Stimulated activated effector memory CD8-positive, alpha-beta T cell treated with anti-CD3 and anti-CD28 coated beads, Interleukin-12 subunit alpha, Interleukin-12 subunit beta, amount 100 ng/mL, for 72 hours (primary cell): ENCODE measurements at regions not wholly inside any gene's neighbourhood (a gene's known extent, or its start where the extent isn't known, plus 50 kb on each side); places are given as distances from the start of the nearest gene placed in this dataset.

Experiments
- ATAC-seq: fragments of 150-1000 bp; cut with Tn5 transposase; 2 replicates; pipeline ENCODE4 v1.10.0; 2021
- DNase-seq, 2 donors: peaks; one replicate each; pipeline ENCODE4 v3.0.0; 2021 to 2022; ENCODE audit warnings: low spot score in 2 of 2
- H3K27ac Mint-ChIP-seq: one replicate; pipeline ENCODE4 v1.8.0; 2022; ENCODE audit warnings: mild to moderate bottlenecking, mixed read lengths
- H3K36me3 Mint-ChIP-seq: one replicate; pipeline ENCODE4 v1.8.0; 2022; ENCODE audit warnings: mild to moderate bottlenecking, mixed read lengths
- H3K4me1 Mint-ChIP-seq: one replicate; pipeline ENCODE4 v1.8.0; 2022; ENCODE audit warnings: mixed read lengths
- H3K4me3 Mint-ChIP-seq: one replicate; pipeline ENCODE4 v1.8.0; 2022; ENCODE audit warnings: mild to moderate bottlenecking, mixed read lengths
- H3K9me3 Mint-ChIP-seq: one replicate; pipeline ENCODE4 v1.8.0; 2022; ENCODE audit warnings: mixed read lengths

DNA sequence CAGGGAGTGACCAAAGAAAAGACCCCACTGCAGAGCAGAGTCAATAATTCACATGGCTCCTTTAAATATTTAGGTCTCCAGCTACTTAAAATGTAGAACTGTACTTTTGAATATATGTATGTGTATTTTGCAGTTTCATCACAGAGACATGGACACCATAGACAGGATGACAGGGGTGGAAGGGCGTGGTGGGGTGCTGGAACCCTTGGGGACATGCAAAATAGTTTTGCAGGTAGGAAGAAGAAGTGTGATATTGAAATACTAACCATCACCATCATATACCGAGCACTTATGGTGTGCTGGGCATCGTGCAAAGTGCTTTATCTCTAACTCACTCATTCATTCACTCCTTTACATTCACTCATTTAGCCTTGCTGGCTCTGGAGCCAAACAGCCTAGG is 72.5 kb upstream of the IGSF21 start:
- Mint-ChIP-seq H3K27ac (no peak overlapping the region), H3K4me3 (no peak overlapping the region), H3K9me3 (no peaks in the 10 kb centered on the region), H3K36me3 (no peaks in the 10 kb centered on the region), H3K4me1 (no peaks in the 10 kb centered on the region)
- no peak for ATAC-seq
- no peak for DNase-seq

DNA sequence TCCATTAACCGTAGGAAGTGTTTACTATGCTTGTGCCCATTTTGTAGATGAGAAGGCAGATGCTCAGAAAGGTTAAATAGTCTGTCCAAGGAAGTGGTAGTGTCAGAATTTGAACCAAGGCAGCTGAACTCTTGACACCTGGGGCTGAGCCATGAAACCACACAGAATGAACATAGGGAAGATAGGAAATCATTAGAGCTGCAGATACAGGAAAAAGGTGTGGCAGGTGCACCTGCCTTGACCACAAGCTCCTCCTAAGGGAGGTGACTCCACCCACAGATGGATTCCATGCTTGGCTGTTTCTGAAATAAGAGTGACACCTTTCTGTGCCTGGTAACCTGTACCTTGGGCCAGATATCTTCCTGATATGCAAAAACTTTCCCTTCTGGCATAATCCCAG is 69.9 kb upstream of the IGSF21 start:
- no peak overlapping the region for H3K4me3 Mint-ChIP-seq
- DNase-seq = no peak

DNA sequence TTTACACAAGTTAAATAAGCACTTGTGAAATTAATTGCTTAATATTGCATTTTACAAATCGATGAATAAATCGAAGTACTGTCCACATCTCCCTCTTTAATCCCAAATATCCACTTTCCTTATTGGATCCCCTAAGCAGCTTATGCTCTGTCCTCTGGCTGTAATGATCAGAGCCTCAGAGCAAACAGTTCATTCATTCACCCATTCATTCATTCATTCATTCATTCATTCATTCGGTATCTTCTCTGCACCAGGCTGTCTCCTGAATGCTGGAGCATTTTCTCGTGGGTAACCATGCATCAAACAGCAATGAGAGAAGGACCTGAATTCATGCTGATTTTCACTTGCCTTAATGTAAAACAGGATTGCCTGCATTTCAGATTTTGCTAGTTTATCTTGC is 69.5 kb upstream of the IGSF21 start:
- no peak for DNase-seq
- Mint-ChIP-seq H3K36me3 (no peaks in the 10 kb centered on the region), H3K9me3 (no peaks in the 10 kb centered on the region), H3K27ac (no peak overlapping the region), H3K4me3 (no peak overlapping the region), H3K4me1 (no peaks in the 10 kb centered on the region)
- ATAC-seq = no peak

More for the DNA sequence above, 69.9 kb upstream of the IGSF21 start:
- no peaks in the 10 kb centered on the region for H3K4me1 Mint-ChIP-seq
- H3K9me3 Mint-ChIP-seq = no peaks in the 10 kb centered on the region
- no peak overlapping the region for H3K27ac Mint-ChIP-seq
- no peaks in the 10 kb centered on the region for H3K36me3 Mint-ChIP-seq
- no peak for ATAC-seq

DNA sequence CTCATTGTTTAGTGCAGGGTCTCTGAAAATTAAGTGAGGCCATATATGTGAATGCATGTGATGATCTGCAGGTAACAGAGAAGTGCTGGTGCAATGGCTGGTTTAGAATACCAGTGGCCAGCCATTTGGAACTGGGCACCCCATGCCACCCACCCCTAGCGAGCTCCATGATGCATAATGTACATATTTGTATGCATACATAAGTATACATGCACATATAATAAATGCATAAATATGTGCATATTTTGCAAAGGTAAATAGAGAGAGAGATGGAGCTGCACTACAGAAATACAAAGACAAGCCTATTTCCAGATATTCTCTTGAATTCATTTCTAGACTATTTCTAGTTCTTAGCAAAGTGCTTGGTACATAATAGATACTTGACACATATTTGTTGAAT is 68.5 kb upstream of the IGSF21 start:
- no peaks in the 10 kb centered on the region for H3K9me3 Mint-ChIP-seq
- no peaks in the 10 kb centered on the region for H3K36me3 Mint-ChIP-seq
- H3K4me1 Mint-ChIP-seq = no peaks in the 10 kb centered on the region
- no peak for ATAC-seq
- no peak for DNase-seq
- no peak overlapping the region for H3K27ac Mint-ChIP-seq
- no peak overlapping the region for H3K4me3 Mint-ChIP-seq

DNA sequence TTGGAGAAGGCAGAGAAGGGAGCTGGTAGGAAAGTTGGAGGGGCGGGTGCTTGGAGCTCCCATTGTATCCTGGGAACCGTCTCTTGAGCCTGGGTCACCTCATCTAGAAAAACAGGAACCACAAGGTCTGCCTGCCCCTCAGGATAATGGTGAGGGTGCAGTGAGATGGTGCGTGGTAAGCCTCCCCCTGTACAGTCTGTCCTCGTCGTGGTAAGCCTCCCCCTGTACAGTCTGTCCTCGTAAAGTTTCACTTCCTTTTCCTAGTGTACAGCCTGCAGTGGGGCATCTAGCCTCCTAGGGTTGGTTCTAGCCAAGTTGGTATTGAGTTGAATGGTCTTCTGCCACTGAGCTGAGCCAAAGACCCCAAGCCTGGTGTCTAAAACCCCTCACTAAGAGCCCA is 66.5 kb upstream of the IGSF21 start:
- no peaks in the 10 kb centered on the region for H3K9me3 Mint-ChIP-seq
- DNase-seq = no peak
- no peaks in the 10 kb centered on the region for H3K36me3 Mint-ChIP-seq
- H3K4me3 Mint-ChIP-seq = no peak overlapping the region
- no peak overlapping the region for H3K27ac Mint-ChIP-seq
- H3K4me1 Mint-ChIP-seq = no peaks in the 10 kb centered on the region
- ATAC-seq = no peak

DNA sequence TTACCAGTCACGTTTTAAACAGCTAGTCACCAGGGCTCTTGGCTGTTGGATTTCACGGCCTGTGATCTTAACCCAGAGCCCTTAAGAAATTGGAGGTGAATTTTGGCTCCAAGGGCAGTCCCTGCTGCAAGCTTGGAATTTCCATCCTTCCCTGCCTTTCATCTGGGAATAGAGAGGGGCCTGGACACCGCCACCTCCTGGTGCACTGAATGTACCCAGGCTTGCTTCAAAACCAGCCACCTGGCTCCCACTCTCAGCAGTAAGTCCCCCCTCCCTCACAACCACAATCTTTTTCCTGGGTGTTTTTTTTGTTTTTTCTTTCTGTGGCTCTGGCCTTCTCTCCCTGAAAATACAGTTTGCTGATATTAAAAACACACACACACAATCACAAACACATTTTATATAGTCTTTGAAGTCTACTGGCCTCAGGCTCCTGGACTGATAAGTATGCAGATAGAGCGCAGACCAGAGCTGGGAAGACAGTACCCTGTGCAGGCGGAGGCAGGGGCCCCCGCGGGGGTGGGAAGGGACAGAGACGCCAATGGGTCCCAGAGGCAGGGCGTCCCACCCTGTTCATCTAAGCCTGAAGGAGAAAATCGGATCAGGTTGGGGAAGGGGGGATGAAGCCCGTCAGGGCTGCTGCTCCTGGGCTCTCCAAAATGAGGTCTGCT is 65.8 kb upstream of the IGSF21 start:
- no peaks in the 10 kb centered on the region for H3K4me1 Mint-ChIP-seq
- H3K9me3 Mint-ChIP-seq = no peaks in the 10 kb centered on the region
- no peak for DNase-seq
- H3K27ac Mint-ChIP-seq = no peak overlapping the region
- no peaks in the 10 kb centered on the region for H3K36me3 Mint-ChIP-seq
- ATAC-seq = no peak
- no peak overlapping the region for H3K4me3 Mint-ChIP-seq

DNA sequence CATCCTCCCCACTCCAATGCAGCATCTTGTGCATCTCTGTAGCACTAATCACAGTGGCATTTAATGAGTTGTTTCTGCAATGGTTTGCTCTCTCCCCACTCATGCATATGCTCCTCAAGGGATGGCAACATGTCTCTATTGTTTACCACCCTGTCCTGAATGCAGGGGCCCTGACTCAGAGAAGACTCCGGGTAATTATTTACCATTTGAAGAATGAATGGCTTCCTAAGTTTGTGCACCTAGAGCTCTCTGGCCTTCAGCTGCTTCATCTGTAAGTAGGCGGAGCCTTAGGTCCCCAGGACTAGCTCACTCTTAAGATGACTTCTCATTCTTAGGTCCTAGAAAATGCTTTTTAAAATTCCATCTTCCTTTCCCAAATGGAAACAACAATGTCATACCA is 63.7 kb upstream of the IGSF21 start:
- Mint-ChIP-seq H3K27ac (no peak overlapping the region), H3K36me3 (no peaks in the 10 kb centered on the region), H3K9me3 (no peaks in the 10 kb centered on the region), H3K4me1 (no peaks in the 10 kb centered on the region), H3K4me3 (no peak overlapping the region)
- ATAC-seq = no peak
- no peak for DNase-seq

DNA sequence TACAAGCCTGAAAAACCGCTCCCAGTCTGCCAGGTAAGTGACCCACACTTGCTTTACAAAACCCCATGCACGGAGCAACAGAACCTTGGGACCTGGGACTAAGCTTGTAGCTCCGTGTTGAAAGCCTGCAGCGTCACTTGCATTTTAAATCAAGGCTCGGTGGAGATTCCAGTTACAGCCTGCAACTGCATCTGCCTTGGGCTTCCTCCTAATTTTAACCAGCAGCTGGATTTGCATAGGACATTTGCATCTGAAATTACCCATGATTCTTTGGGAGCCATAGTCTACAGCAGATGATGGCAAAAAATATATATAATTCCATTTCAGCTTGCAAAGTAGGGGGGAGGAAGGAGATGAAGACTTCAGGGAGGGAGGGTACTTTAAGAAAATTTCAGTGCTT is 62.4 kb upstream of the IGSF21 start:
- no peak overlapping the region for H3K4me3 Mint-ChIP-seq
- H3K9me3 Mint-ChIP-seq = peaks cover 3% of the 10 kb centered on the region
- DNase-seq (no peak), ATAC-seq (no peak)
- no peaks in the 10 kb centered on the region for H3K4me1 Mint-ChIP-seq
- no peaks in the 10 kb centered on the region for H3K36me3 Mint-ChIP-seq
- H3K27ac Mint-ChIP-seq = no peak overlapping the region

DNA sequence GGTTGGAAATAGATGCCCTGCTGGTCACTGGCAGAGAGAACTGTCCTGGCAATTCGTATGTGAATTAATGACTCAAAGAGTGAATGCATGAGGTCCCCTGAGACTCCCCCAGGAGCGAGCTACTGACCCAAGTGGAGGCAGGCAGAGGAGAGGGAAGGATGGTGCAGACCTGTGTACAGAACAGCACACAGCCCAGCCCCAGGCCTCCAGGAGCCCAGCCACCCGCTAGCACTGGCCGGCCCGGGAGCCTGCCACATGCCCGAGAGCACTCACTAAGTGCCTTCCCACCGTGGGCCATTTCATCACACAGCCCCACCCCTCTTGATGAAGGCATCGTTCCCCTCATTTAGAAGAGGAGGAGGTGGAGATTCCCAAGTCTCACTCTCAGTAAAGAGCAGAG is 62.0 kb upstream of the IGSF21 start:
- no peak for DNase-seq
- H3K36me3 Mint-ChIP-seq = no peaks in the 10 kb centered on the region
- ATAC-seq = no peak
- H3K27ac Mint-ChIP-seq = no peak overlapping the region
- H3K4me3 Mint-ChIP-seq = no peak overlapping the region
- H3K9me3 Mint-ChIP-seq = peaks cover 3% of the 10 kb centered on the region
- no peaks in the 10 kb centered on the region for H3K4me1 Mint-ChIP-seq

DNA sequence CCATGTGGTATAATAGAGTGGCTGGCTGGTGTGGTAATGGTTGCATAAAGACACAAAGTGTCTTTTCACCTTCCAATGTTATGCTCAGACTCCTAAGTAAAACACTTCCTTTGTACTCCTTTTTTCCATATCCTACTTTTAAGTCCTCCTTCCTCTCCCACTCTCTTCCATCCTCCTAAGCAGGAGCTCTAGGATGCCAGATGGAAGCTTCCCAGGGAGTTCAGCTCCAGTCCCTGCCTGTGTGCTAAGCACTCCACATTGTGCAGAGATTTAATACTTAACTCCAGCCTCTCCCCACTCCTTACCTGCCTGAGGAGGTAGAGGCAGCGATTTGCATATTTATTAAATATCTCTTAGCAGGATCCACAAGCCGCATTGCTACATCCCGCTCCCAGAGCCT is 60.5 kb upstream of the IGSF21 start:
- no peaks in the 10 kb centered on the region for H3K36me3 Mint-ChIP-seq
- no peaks in the 10 kb centered on the region for H3K4me1 Mint-ChIP-seq
- no peak overlapping the region for H3K27ac Mint-ChIP-seq
- H3K4me3 Mint-ChIP-seq = no peak overlapping the region
- H3K9me3 Mint-ChIP-seq = peaks cover 3% of the 10 kb centered on the region
- ATAC-seq = no peak
- no peak for DNase-seq

DNA sequence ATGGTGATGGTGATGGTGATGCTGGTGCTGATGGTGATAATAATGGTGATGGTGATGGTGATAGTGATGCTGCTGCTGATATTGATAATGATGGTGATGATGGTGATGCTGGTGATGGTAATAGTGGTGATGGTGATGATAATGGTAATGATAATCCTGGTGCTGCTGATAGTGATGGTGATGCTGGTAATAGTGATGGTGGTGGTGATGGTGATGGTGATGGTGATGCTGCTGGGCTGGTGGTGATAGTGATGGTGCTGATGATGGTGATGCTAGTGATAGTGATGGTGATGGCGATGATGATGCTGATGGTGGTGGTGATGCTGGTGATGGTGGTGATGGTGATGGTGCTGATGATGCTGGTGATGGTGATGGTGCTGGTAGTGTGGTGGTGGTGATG is 58.4 kb upstream of the IGSF21 start:
- Mint-ChIP-seq H3K9me3 (peaks cover 3% of the 10 kb centered on the region), H3K4me3 (no peak overlapping the region), H3K4me1 (no peaks in the 10 kb centered on the region), H3K36me3 (no peaks in the 10 kb centered on the region), H3K27ac (no peak overlapping the region)
- DNase-seq = no peak
- no peak for ATAC-seq

DNA sequence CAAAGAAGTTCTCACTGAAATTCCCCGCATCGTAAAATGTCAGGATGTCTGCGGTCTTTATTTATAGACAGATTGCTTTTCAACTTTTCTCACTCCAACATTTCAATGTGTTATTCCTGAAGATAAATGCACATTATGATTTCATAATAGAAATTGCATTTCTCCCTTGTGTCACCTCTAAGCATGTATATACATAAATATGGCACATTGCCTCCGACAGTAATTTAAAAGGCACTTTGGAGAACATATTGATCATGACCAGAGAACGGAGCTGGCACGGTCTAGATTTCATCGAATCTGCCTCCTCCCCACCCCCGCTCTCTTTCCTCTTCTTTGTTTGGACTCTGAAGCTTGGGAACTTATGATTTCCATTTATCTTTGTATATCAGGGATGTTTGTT is 54.9 kb upstream of the IGSF21 start:
- H3K4me1 Mint-ChIP-seq = no peaks in the 10 kb centered on the region
- ATAC-seq = no peak
- H3K27ac Mint-ChIP-seq = no peak overlapping the region
- no peak overlapping the region for H3K4me3 Mint-ChIP-seq
- no peak for DNase-seq
- peaks cover 6% of the 10 kb centered on the region for H3K9me3 Mint-ChIP-seq
- H3K36me3 Mint-ChIP-seq = no peaks in the 10 kb centered on the region

DNA sequence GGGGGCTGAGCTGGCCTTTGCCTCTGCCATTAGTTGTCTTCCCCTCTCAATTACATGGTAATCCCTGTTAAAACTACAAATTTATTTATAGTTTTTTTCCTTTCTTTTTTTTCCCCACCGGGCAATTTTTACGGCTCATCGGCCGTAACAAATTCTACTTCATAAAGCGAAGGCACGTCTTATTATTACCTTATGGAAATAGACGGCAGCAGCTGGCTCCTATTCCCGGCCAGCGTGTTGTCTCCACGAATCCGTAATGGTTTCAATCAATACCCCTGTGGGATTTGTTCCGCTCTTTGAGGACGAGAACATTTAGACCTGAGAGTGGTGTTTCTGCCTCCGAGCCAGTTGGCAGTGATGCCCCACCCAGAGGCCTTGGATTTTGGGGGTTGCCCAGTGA is 52.4 kb upstream of the IGSF21 start:
- H3K4me3 Mint-ChIP-seq = no peak overlapping the region
- DNase-seq (no peak), ATAC-seq (no peak)
- no peaks in the 10 kb centered on the region for H3K4me1 Mint-ChIP-seq
- no peak overlapping the region for H3K27ac Mint-ChIP-seq
- peaks cover 3% of the 10 kb centered on the region for H3K9me3 Mint-ChIP-seq
- no peaks in the 10 kb centered on the region for H3K36me3 Mint-ChIP-seq

DNA sequence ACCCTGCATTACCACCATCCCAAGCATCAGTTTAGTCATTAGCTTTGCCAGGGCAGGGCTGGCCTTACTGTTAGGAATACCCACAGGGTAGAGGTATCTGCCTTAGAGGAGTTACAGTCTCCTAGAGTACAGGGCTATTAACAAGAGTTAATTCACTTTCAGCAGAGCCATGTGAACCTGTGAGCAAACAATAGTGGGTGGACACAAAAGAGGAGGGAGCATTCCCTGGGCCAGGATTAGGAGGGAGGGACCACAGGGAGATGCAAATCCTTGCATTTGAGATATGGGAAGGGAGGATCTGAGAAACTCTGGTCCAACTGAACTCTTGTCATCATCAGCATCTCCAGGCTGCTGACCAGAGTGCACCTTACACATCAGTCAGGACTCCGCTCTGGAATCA is 51.1 kb upstream of the IGSF21 start:
- ATAC-seq (no peak), DNase-seq (no peak)
- Mint-ChIP-seq H3K4me1 (no peaks in the 10 kb centered on the region), H3K9me3 (peaks cover 3% of the 10 kb centered on the region), H3K4me3 (no peak overlapping the region), H3K27ac (no peak overlapping the region), H3K36me3 (no peaks in the 10 kb centered on the region)

DNA sequence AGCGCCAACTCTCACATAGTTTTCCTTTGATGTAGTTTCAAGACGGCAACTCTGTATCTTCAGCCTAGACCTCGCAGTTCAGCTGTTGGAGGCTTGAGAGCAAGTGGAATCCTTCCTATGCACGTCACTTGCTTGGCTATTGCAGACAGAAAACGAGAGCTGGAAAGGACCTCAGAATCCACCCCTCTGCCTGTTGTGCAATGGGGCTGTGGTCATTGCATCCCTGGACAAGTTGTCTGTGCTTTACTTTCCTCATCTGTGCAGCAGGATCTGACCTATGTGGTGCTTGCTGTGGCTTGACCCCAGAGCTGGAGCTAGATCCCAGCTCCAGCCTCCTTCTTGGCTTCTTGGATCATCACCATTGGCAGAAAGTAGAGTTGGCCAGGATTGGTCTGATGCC is 50.0 kb upstream of the IGSF21 start:
- H3K27ac Mint-ChIP-seq = no peak overlapping the region

More for the DNA sequence above, 50.0 kb upstream of the IGSF21 start:
- Mint-ChIP-seq H3K9me3 (peaks cover 5% of the 10 kb centered on the region), H3K36me3 (no peaks in the 10 kb centered on the region), H3K4me1 (no peaks in the 10 kb centered on the region), H3K4me3 (no peak overlapping the region)
- no peak for DNase-seq
- ATAC-seq = no peak
